ENCODE measurements at regions not wholly inside any gene's neighbourhood (a gene's known extent, or its start where the extent isn't known, plus 50 kb on each side); places are given as distances from the start of the nearest gene placed in this dataset.

DNA sequence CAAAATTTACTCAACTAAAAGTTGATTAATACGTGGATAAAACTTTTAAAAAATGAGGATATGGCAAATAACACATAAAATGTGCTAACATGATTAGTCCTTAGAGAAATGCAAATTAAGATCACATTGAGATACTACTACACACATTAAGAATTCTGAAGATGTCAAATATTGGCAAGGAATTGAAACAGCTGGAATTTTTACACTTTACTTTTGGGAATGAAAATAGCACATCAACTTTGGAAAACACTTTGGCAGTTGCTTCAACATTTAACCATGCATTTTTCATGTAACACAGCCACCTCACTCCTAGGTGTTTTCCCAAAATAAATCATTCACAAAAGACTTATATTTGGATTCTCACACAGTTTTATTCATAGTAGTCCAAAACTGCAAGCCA, 687.9 kb upstream of the SETBP1 start:
- Histone ChIP-seq H3K4me3 (no peak overlapping the region), H3K27me3 (no peaks in the 10 kb centered on the region), H3K9me3 (no peaks in the 10 kb centered on the region), H3K36me3 (no peaks in the 10 kb centered on the region), H3K27ac (no peak overlapping the region), H3K4me1 (no peaks in the 10 kb centered on the region)
- DNase-seq, result no peak
- TF ChIP-seq POLR2A (IDR thresholded peaks at IDR 0.05), result no peak
- TF ChIP-seq, protein P1, sequence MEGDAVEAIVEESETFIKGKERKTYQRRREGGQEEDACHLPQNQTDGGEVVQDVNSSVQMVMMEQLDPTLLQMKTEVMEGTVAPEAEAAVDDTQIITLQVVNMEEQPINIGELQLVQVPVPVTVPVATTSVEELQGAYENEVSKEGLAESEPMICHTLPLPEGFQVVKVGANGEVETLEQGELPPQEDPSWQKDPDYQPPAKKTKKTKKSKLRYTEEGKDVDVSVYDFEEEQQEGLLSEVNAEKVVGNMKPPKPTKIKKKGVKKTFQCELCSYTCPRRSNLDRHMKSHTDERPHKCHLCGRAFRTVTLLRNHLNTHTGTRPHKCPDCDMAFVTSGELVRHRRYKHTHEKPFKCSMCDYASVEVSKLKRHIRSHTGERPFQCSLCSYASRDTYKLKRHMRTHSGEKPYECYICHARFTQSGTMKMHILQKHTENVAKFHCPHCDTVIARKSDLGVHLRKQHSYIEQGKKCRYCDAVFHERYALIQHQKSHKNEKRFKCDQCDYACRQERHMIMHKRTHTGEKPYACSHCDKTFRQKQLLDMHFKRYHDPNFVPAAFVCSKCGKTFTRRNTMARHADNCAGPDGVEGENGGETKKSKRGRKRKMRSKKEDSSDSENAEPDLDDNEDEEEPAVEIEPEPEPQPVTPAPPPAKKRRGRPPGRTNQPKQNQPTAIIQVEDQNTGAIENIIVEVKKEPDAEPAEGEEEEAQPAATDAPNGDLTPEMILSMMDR (IDR thresholded peaks at IDR 0.05), result no peak

DNA sequence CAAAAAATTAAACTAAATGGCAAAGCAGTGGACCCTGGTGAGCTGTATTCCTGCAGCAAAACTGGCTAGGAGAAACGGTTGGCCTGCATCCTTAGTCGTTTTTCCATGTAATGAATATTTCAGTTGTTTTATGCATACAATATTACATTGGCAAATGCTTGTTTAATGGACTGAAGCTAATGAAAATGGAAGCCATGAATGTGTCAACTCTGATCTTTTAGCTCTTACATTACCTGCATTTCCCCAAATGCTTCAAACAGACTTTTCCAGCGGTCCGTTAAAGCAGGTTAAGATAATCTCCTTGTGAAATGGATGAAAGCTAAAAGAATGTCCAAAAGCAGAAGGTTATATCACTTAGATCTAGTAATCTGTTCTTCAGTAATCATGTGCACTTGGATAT, 686.3 kb upstream of the SETBP1 start:
- Histone ChIP-seq H3K4me3 (no peak overlapping the region), H3K36me3 (no peaks in the 10 kb centered on the region), H3K9me3 (no peaks in the 10 kb centered on the region), H3K27me3 (no peaks in the 10 kb centered on the region), H3K4me1 (no peaks in the 10 kb centered on the region), H3K27ac (no peak overlapping the region)
- TF ChIP-seq, protein P1 (IDR thresholded peaks at IDR 0.05), result no peak
- TF ChIP-seq POLR2A (IDR thresholded peaks at IDR 0.05), result no peak
- DNase-seq, result no peak

DNA sequence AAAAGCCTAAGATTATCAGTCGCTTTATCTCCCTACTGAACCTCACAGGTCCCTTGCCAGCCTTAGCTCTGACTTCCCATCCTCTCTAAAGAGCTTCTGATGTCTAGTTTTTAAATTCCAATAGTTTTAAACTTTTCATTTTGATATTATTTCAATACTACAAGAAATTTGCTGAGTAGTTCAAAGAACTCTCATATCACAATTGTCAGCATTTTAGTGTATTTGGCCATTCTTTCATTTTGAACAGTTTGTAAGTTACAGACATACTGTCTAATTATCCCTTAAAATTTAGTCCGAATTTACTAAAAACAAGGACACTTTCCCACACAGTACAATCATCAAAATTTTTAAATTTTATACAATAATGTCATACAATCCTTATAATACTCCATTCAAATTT, 666.8 kb upstream of the SETBP1 start:
- Histone ChIP-seq H3K27ac (no peak overlapping the region), H3K4me3 (no peak overlapping the region), H3K36me3 (no peaks in the 10 kb centered on the region), H3K9me3 (no peaks in the 10 kb centered on the region), H3K27me3 (no peaks in the 10 kb centered on the region), H3K4me1 (no peaks in the 10 kb centered on the region)
- TF ChIP-seq POLR2A (IDR thresholded peaks at IDR 0.05), result no peak
- TF ChIP-seq, protein P1 (IDR thresholded peaks at IDR 0.05), result no peak
- DNase-seq, result no peak

DNA sequence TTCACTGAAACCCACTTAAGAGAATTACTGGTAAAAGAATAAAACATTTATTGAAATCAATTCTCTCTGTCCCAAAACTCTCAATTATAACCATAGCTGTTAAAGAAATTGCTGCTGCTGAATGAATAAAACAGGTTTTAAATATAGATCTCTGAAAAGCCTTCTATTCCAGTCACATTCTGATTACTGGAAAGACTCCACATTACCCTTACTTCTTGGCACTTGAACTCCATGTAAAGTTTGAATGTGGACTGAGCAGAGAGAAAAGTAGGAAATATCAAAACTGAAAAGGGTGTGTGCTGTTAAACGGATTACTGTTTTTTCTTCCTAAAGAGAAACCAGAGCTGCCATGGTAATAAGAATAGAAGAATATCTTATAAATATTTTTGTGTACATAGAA, 655.3 kb upstream of the SETBP1 start:
- no peak overlapping the region for H3K27ac ChIP-seq
- DNase-seq, result no peak
- no peaks in the 10 kb centered on the region for H3K9me3 ChIP-seq
- H3K4me3 ChIP-seq, result no peak overlapping the region
- H3K36me3 ChIP-seq, result no peaks in the 10 kb centered on the region
- no peaks in the 10 kb centered on the region for H3K27me3 ChIP-seq
- TF ChIP-seq, protein P1 (IDR thresholded peaks at IDR 0.05), result no peak
- TF ChIP-seq POLR2A (IDR thresholded peaks at IDR 0.05), result no peak
- no peaks in the 10 kb centered on the region for H3K4me1 ChIP-seq

DNA sequence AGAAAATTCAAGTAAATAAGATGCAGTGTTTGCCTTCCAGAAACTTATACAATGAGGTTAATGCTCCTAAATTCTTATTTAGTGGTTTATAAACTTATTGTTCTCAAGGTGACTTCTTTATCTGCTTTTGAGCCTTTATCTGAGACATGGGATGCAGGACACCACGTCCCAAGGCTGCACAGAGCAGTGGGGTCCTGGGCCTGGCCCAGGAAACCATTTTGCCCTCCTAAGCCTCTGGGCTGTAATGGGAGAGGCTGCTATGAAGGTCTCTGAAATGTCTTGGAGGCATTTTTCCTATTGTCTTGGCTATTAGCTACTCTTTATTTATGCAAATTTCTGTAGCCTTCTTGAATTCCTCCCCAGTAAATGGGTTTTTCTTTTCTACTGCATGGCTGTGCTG, 652.6 kb upstream of the SETBP1 start:
- Histone ChIP-seq H3K27ac (no peak overlapping the region), H3K4me3 (no peak overlapping the region), H3K9me3 (no peaks in the 10 kb centered on the region), H3K4me1 (no peaks in the 10 kb centered on the region), H3K36me3 (no peaks in the 10 kb centered on the region), H3K27me3 (no peaks in the 10 kb centered on the region)
- no peak for DNase-seq
- no peak for TF ChIP-seq POLR2A (IDR thresholded peaks at IDR 0.05)
- TF ChIP-seq, protein P1 (IDR thresholded peaks at IDR 0.05), result no peak

DNA sequence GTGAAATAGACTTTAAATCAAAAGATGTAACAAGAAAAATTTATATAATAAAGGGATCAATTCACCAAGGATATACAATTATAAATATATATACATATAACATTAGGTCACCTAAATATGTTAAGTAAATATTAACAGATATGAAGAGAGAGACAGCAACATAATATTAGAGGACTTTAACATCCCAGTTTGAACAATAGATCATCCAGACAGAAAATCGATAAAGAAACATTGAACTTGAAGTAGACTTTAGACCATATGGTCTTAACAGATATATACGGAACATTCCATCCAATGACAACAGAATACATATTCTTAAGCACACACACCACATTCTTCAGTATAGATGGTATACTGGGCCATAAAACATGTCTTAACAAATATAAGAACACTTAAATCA, 649.6 kb upstream of the SETBP1 start:
- TF ChIP-seq, protein P1 (IDR thresholded peaks at IDR 0.05), result no peak
- no peak for TF ChIP-seq POLR2A (IDR thresholded peaks at IDR 0.05)
- Histone ChIP-seq H3K4me1 (no peaks in the 10 kb centered on the region), H3K27me3 (no peaks in the 10 kb centered on the region), H3K36me3 (no peaks in the 10 kb centered on the region), H3K4me3 (no peak overlapping the region), H3K27ac (no peak overlapping the region), H3K9me3 (no peaks in the 10 kb centered on the region)
- DNase-seq, result no peak

Measured in Peyer's patch (tissue), 4 donors.